Keratinocyte (primary cell): ENCODE measurements at regions not wholly inside any gene's neighbourhood (a gene's known extent, or its start where the extent isn't known, plus 50 kb on each side); places are given as distances from the start of the nearest gene placed in this dataset.
A peak's percentile ranks its signal among the peaks of the same experiment; 100 is the strongest.

Source experiments
- DNase-seq: peaks from one replicate; pipeline ENCODE4 v3.0.0-alpha.2; 2011; ENCODE audit warnings: low read depth, missing footprints, low spot score
- FAIRE-seq: peaks from 2 replicates; lab custom pipeline; 2011; peaks lifted over from hg19 to GRCh38; lab: Jason Lieb, UNC
- H2AFZ ChIP-seq: 2 replicates; pipeline ENCODE4 v1.6.0; 2012; ENCODE audit warnings: low read length, control low read depth, inconsistent platforms; ENCODE audit not compliant: control insufficient read depth
- H3K27ac ChIP-seq: 2 replicates; pipeline ENCODE4 v1.5.1; 2011; ENCODE audit warnings: low read length; ENCODE audit not compliant: control insufficient read depth, insufficient read depth
- H3K27me3 ChIP-seq: 3 replicates; pipeline ENCODE4 v1.6.0; 2011; ENCODE audit warnings: low read length; ENCODE audit not compliant: control insufficient read depth, insufficient read depth; ENCODE audit errors: extremely low read depth
- H3K36me3 ChIP-seq, 2 experiments: 2 replicates in 1 of 2; 3 replicates in 1 of 2; pipeline ENCODE4 v1.5.1; 2011; ENCODE audit warnings: low read length in 2 of 2, mild to moderate bottlenecking in 1 of 2; ENCODE audit not compliant: control insufficient read depth in 2 of 2, insufficient read depth in 2 of 2; ENCODE audit errors: extremely low read depth in 1 of 2
- H3K4me1 ChIP-seq: 3 replicates; pipeline ENCODE4 v1.5.1; 2011; ENCODE audit warnings: low read length; ENCODE audit not compliant: control insufficient read depth, insufficient read depth; ENCODE audit errors: extremely low read depth
- H3K4me2 ChIP-seq: 3 replicates; pipeline ENCODE4 v1.6.0; 2011; ENCODE audit warnings: low read depth, low read length; ENCODE audit not compliant: control insufficient read depth, insufficient read depth; ENCODE audit errors: extremely low read depth
- H3K4me3 ChIP-seq, 3 experiments: fragments of 200-600 bp in 1 of 3; sonication (generic) in 1 of 3; 2 replicates in 2 of 3; 3 replicates in 1 of 3; pipeline ENCODE4 v1.5.1; 2011 to 2016; ENCODE audit warnings: low read length in 3 of 3, mild to moderate bottlenecking in 3 of 3, control low read depth in 2 of 3, inconsistent platforms in 1 of 3, low read depth in 1 of 3, mixed read lengths in 1 of 3, mixed run types in 1 of 3, moderate library complexity in 1 of 3; ENCODE audit not compliant: control insufficient read depth in 2 of 3, insufficient read depth in 2 of 3; ENCODE audit errors: extremely low read depth in 1 of 3
- H3K79me2 ChIP-seq: 2 replicates; pipeline ENCODE4 v1.6.0; 2012; ENCODE audit warnings: low read length; ENCODE audit not compliant: control insufficient read depth, insufficient read depth
- H3K9ac ChIP-seq: 3 replicates; pipeline ENCODE4 v1.6.0; 2011; ENCODE audit warnings: low read length; ENCODE audit not compliant: control insufficient read depth, insufficient read depth; ENCODE audit errors: extremely low read depth
- H3K9me1 ChIP-seq: 3 replicates; pipeline ENCODE4 v1.6.0; 2011; ENCODE audit warnings: low read length; ENCODE audit not compliant: control insufficient read depth, insufficient read depth; ENCODE audit errors: extremely low read depth
- H3K9me3 ChIP-seq: 2 replicates; pipeline ENCODE4 v1.5.1; 2012; ENCODE audit warnings: low read depth, low read length; ENCODE audit not compliant: control insufficient read depth
- H4K20me1 ChIP-seq: 3 replicates; pipeline ENCODE4 v1.6.0; 2011; ENCODE audit warnings: low read length; ENCODE audit not compliant: control insufficient read depth, insufficient read depth; ENCODE audit errors: extremely low read depth
- CTCF ChIP-seq, 3 experiments: IDR thresholded peaks in 1 of 3; conservative IDR thresholded peaks in 1 of 3; optimal IDR thresholded peaks in 1 of 3; 2 replicates in 2 of 3; 3 replicates in 1 of 3; pipeline versions ENCODE3 to v1.5.1; 2011; ENCODE audit warnings: low read length in 3 of 3, mild to moderate bottlenecking in 3 of 3, moderate library complexity in 2 of 3, control low read depth in 1 of 3, inconsistent platforms in 1 of 3; ENCODE audit not compliant: insufficient read depth in 2 of 3; ENCODE audit errors: extremely low read depth in 1 of 3
- EZH2 ChIP-seq: IDR thresholded peaks from one replicate; pipeline ENCODE4 v1.6.1; 2012; ENCODE audit warnings: inconsistent platforms, mild to moderate bottlenecking, low read length, moderate library complexity
- dilution Hi-C: fragments of 300-500 bp; cut with MboI; formaldehyde crosslinking; loops from one replicate; pipeline ENCODE4 v1.7.0; 2020; ENCODE audit warnings: low sequenced_read_pairs; ENCODE audit not compliant: extremely low pct_ligation_motif_present

- Histone ChIP-seq H3K9me3 (no peaks in the 10 kb centered on the region), H3K27ac (no peak overlapping the region), H3K4me1 (peaks cover 2% of the 10 kb centered on the region), H2AFZ (no peak overlapping the region), H3K4me2 (no peak overlapping the region), H3K4me3 (no peak overlapping the region), H3K9me1 (no peaks in the 10 kb centered on the region), H4K20me1 (no peaks in the 10 kb centered on the region), H3K9ac (no peak overlapping the region), H3K36me3 (no peaks in the 10 kb centered on the region), H3K79me2 (no peaks in the 10 kb centered on the region), H3K27me3 (no peaks in the 10 kb centered on the region)
- FAIRE-seq (no peak), DNase-seq (no peak)
- TF ChIP-seq CTCF (optimal IDR thresholded peaks at IDR 0.05 in 1 of 3, IDR thresholded peaks at IDR 0.05 in 1 of 3, conservative IDR thresholded peaks at IDR 0.05 in 1 of 3; ENCODE audit: extremely low read depth in 1 of 3, insufficient read depth in 2 of 3, low read length in 3 of 3) (no peak), EZH2 (no peak)
- dilution Hi-C loops = no loop called here
Measured at GRCh38 chr4:144310535-144310934, 170.0 kb upstream of the GYPA start.

GRCh38 chr4:144313370-144313769, 172.9 kb upstream of the GYPA start:
- no peak overlapping the region for H3K4me3 ChIP-seq
- no peaks in the 10 kb centered on the region for H3K36me3 ChIP-seq
- H3K9me3 ChIP-seq = no peaks in the 10 kb centered on the region
- peaks cover 2% of the 10 kb centered on the region for H3K4me1 ChIP-seq
- H3K27me3 ChIP-seq = no peaks in the 10 kb centered on the region
- H3K9ac ChIP-seq = no peak overlapping the region
- H3K79me2 ChIP-seq = no peaks in the 10 kb centered on the region
- TF ChIP-seq EZH2 (no peak), CTCF (optimal IDR thresholded peaks at IDR 0.05 in 1 of 3, IDR thresholded peaks at IDR 0.05 in 1 of 3, conservative IDR thresholded peaks at IDR 0.05 in 1 of 3; ENCODE audit: extremely low read depth in 1 of 3, insufficient read depth in 2 of 3, low read length in 3 of 3) (no peak)
- no peak overlapping the region for H3K4me2 ChIP-seq
- dilution Hi-C loops = no loop called here
- peak overlapping the region; percentile 35 for H2AFZ ChIP-seq
- no peak overlapping the region for H3K27ac ChIP-seq
- FAIRE-seq (no peak), DNase-seq (no peak)
- no peaks in the 10 kb centered on the region for H3K9me1 ChIP-seq
- no peaks in the 10 kb centered on the region for H4K20me1 ChIP-seq
